ENCODE measurements at regions not wholly inside any gene's neighbourhood (a gene's known extent, or its start where the extent isn't known, plus 50 kb on each side); places are given as distances from the start of the nearest gene placed in this dataset.
A peak's percentile ranks its signal among the peaks of the same experiment; 100 is the strongest.
"Not testable (repeated sequence)": the region's sequence is repeated elsewhere in the genome, so short reads cannot be mapped to it uniquely, and the experiment has no call there.

GRCh38 chr1:232715154-232715553, 85.2 kb upstream of the SIPA1L2 start:
- no peak for DNase-seq

- DNase-seq: not testable (repeated sequence)
These were observed 87.3 kb upstream of the MAP10 start for GRCh38 chr1:232717911-232718310.

GRCh38 chr1:232718928-232719927, 86.0 kb upstream of the MAP10 start:
- no peak for DNase-seq

DNA sequence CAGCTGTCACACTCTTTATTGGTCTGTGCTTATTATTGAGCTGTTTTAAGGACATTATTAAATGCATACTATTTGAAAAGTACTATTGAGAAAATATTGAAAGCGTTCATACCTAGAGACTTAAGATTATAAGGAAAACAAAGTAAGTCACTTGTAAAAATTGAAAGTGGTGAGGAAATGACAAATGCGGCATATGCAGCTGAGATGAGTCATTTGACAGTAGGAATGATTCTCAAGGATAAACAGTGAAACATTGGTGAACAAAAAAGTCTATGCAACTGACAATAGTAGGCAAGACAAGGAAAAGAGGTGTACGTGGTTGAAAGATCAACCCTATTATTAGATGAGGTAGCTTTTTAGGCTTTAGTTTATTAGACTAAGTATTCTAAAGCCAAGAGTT, 82.6 kb upstream of the MAP10 start:
- DNase-seq: no peak

GRCh38 chr1:232725305-232726047, 79.7 kb upstream of the MAP10 start:
- no peak for DNase-seq

GRCh38 chr1:232726048-232726779, 79.0 kb upstream of the MAP10 start:
- no peak for DNase-seq

DNA sequence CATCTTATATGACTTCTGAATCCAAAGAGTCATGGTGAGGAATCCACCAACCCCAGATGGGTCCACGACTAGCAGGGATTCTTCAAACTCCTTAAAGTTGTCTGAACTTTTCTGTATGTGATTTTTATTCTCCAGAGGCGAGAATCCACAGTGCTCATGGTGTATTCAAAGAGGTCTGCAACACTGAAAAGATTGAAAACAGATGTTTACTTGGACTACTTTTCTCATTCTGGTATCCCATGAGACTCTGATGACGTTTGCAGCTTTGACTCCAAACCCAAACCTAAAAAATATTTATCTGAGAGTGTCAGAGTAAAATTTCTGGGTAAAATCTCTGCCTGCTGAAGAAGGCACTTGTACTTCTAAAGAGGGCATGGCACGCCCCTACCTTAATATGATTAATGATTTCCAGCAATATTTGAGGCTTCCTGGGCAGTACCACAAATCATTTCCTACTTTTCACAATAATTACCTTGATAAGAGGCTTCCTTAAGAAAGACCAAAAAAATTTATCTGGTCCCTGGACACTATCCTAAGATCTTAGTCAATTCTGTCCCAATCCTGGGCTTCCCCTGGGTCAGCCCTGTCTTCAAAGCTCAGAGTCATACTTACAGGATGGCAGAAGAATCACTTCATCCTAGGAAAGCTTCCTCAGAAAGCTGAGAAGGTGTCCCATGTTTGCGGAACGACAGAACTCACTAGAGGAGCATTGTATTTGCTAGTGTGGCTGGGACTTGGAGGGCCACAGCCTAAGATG, 76.5 kb upstream of the MAP10 start:
- DNase-seq: peak; percentile 26

DNA sequence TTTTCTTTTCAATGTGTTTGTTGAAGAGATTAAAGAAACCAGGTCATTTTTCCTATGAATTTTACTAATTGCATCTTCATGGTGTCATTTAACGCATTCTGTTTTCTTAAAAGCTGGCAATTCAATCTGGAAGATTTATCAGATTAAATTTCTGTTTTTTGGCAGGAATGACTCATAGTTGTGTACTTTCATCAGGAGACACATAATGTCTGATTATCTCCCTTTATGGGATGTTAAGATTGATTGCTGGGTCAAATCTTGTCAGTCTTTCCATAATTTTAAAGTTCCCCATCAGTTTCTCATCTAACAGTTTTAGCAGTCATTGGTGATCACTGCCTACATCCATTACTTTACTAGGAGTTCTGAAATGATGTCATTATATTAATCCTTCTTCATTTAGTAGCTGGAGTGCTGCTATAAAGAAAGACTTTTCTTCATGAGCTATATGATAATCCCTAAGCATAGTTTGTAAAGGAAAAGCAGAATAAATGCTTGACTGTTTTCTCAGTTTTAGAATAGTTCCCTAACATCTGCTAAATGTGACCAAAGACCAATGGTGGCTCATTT, 72.8 kb upstream of the MAP10 start:
- DNase-seq: no peak

- no peak for DNase-seq
These were observed 67.3 kb upstream of the MAP10 start for GRCh38 chr1:232737917-232738316.

- DNase-seq: no peak
These were observed 61.2 kb upstream of the MAP10 start for GRCh38 chr1:232743999-232744398.

DNA sequence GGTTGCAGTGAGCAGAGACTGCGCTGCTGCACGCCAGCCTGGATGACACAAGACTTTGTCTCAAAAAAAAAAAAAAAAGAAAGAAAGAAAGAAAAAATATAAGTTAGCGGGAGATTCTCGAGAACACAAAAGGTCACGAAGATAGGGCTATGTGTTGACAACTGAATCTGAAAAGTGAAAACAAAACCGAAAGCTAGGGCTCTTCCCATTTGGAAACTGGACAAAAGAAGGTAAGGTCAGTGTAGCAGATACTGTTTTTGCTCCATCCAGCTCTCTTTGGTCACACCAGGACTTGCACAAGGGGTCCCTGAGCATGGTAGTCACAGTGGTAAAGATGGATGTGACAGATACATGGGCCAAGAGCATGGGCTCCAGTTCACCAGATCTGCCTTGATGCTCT, 60.4 kb upstream of the MAP10 start:
- no peak for DNase-seq

DNA sequence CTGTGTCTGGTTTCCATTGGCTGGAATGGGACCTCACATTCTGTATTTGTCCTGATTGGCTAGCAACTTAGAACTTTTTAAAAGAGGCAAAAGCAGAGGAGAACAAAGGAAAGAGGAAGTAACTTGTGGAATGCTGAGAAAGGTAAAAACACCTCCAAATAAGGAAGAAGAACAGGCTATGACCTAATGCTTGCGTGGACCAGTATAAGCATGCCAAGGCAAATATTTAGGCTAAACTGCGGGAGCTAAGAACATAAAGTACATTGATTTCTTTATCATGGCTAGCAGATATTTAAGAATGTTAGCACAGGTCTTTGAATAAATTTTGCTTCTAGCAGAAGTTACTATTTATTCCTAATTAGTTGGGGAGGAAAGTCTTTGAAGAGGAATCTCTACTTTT, 59.5 kb upstream of the MAP10 start:
- DNase-seq: not testable (repeated sequence)

- DNase-seq: no peak
These were observed 56.3 kb upstream of the MAP10 start for GRCh38 chr1:232748910-232749368.

- DNase-seq: no peak
These were observed 53.6 kb upstream of the MAP10 start for GRCh38 chr1:232751393-232752140.

- no peak for DNase-seq
These were observed 52.9 kb upstream of the MAP10 start for GRCh38 chr1:232752365-232752764.

DNA sequence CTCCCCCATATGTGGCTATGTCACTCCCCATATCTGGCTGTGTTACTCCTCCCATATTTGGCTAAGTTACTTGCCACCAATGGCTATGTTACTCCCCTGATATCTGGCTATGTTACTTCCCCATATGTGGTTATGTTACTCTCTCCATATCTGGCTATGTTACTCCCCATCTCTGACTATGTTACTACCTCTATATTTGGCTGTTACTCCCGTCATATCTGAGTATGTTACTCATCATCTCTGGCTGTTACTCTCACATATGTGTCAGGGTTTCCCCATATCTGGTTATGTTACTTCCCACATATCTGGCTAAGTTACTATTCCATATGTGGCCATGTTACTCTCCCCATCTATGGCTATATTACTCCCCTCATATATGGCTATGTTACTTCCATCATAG, 50.3 kb upstream of the MAP10 start:
- DNase-seq: no peak

All from eye (tissue), 1 donor.